HepG2 (cell line): ENCODE measurements at regions not wholly inside any gene's neighbourhood (a gene's known extent, or its start where the extent isn't known, plus 50 kb on each side); places are given as distances from the start of the nearest gene placed in this dataset.

Source experiments
- ATAC-seq: fragments of 200-7000 bp; cut with Tn5 transposase; 3 replicates; pipeline ENCODE4 v1.9.1; 2020; ENCODE audit warnings: mild to moderate bottlenecking, moderate library complexity
- BruUV-seq: library from RNA; stranded (reverse); fragments of 400-500 nt; replicated peaks from 2 replicates; lab custom pipeline; 2021; lab: Mats Ljungman, UMichigan
- CTCF ChIA-PET: fragments of 300-600 bp; formaldehyde crosslinking; extraction: SDS; loops from one replicate; lab custom pipeline; 2021; ENCODE audit warnings: low total read pairs, inconsistent platforms, low intra/inter-chr PET ratio; lab: Yijun Ruan, JAX
- POLR2A ChIA-PET: fragments of 350-600 bp; sonication (Branson Sonifier 250); formaldehyde crosslinking; loops from one replicate; lab custom pipeline; 2020; ENCODE audit warnings: antibody characterized with exemption, inconsistent platforms; lab: Yijun Ruan, JAX
- DNase-seq: peaks from one replicate; pipeline ENCODE4 v3.0.0-alpha.2; 2015; ENCODE audit warnings: low spot score
- FAIRE-seq: peaks from 3 replicates; lab custom pipeline; 2011; peaks lifted over from hg19 to GRCh38; lab: Jason Lieb, UNC
- H2AFZ ChIP-seq: one replicate; pipeline ENCODE4 v1.6.1; 2011; ENCODE audit warnings: low read length, inconsistent platforms
- H3K27ac ChIP-seq: fragments of 300-600 bp; 3 replicates; pipeline ENCODE4 v1.8.0; 2011; ENCODE audit warnings: mixed run types, mild to moderate bottlenecking, mixed read lengths, low read length, inconsistent platforms; ENCODE audit not compliant: insufficient read depth; ENCODE audit errors: extremely low read length
- H3K27me3 ChIP-seq, 2 experiments: fragments of 200-600 bp in 1 of 2; 2 replicates in 1 of 2; 3 replicates in 1 of 2; pipeline versions ENCODE4 v1.6.0 to v1.8.0; 2011; ENCODE audit warnings: low read length in 2 of 2, mild to moderate bottlenecking in 2 of 2, moderate library complexity in 2 of 2, inconsistent platforms in 1 of 2; ENCODE audit not compliant: insufficient read depth in 2 of 2, control insufficient read depth in 1 of 2
- H3K36me3 ChIP-seq, 2 experiments: fragments of 200-600 bp in 1 of 2; replicated peaks in 1 of 2; 2 replicates in 1 of 2; 3 replicates in 1 of 2; pipeline versions ENCODE4 v1.5.1 to v1.8.0; 2011; ENCODE audit warnings: low read length in 2 of 2, inconsistent platforms in 1 of 2; ENCODE audit not compliant: insufficient read depth in 2 of 2, control insufficient read depth in 1 of 2
- H3K4me1 ChIP-seq: 2 replicates; pipeline ENCODE4 v1.5.1; 2012; ENCODE audit warnings: low read length, inconsistent platforms; ENCODE audit not compliant: insufficient read depth
- H3K4me2 ChIP-seq: 2 replicates; pipeline ENCODE4 v1.6.0; 2011; ENCODE audit warnings: low read depth, low read length, inconsistent platforms
- H3K4me3 ChIP-seq, 3 experiments: fragments of 200-600 bp in 1 of 3; sonication (generic), shearing (Covaris generic) in 1 of 3; replicated peaks in 1 of 3; 2 replicates each; pipeline ENCODE4 v1.5.1; 2011 to 2016; ENCODE audit warnings: low read length in 3 of 3, inconsistent platforms in 2 of 3, low read depth in 2 of 3, mild to moderate bottlenecking in 2 of 3, control low read depth in 1 of 3, mixed read lengths in 1 of 3; ENCODE audit not compliant: insufficient read depth in 1 of 3
- H3K79me2 ChIP-seq: one replicate; pipeline ENCODE4 v1.6.1; 2011; ENCODE audit warnings: low read length, inconsistent platforms; ENCODE audit not compliant: insufficient read depth
- H3K9ac ChIP-seq: 2 replicates; pipeline ENCODE4 v1.6.0; 2011; ENCODE audit warnings: mild to moderate bottlenecking, low read depth, low read length, inconsistent platforms; ENCODE audit not compliant: insufficient read depth
- H3K9me3 ChIP-seq: 2 replicates; pipeline ENCODE4 v1.5.1; 2012; ENCODE audit warnings: mild to moderate bottlenecking, low read length
- H4K20me1 ChIP-seq: 2 replicates; pipeline ENCODE4 v1.6.0; 2011; ENCODE audit warnings: inconsistent platforms, mild to moderate bottlenecking, low read length, moderate library complexity; ENCODE audit not compliant: insufficient read depth
- ATM ChIP-seq: fragments of 450-650 bp; IDR thresholded peaks from 2 replicates; pipeline ENCODE4 v1.7.1; 2017; ENCODE audit warnings: mild to moderate bottlenecking, borderline replicate concordance
- KDM4B ChIP-seq: sonication (generic); formaldehyde crosslinking; IDR thresholded peaks from 2 replicates; pipeline ENCODE4 v1.4.0; 2020; ENCODE audit warnings: missing genetic modification reagents
- SCMH1 ChIP-seq: sonication (generic); formaldehyde crosslinking; IDR thresholded peaks from 2 replicates; pipeline ENCODE4 v1.9.0; 2021; ENCODE audit warnings: missing genetic modification reagents, mild to moderate bottlenecking, borderline replicate concordance
- STAG1 ChIP-seq: sonication (generic); formaldehyde crosslinking; IDR thresholded peaks from 2 replicates; pipeline ENCODE4 v1.4.0; 2020; ENCODE audit warnings: missing genetic modification reagents
- ZFP41 ChIP-seq: sonication (generic); formaldehyde crosslinking; IDR thresholded peaks from 2 replicates; pipeline ENCODE4 v1.4.0; 2020; ENCODE audit warnings: mild to moderate bottlenecking, missing genetic modification reagents, borderline replicate concordance
- ZKSCAN5 ChIP-seq: sonication (generic); formaldehyde crosslinking; IDR thresholded peaks from 2 replicates; pipeline ENCODE4 v1.5.1; 2020; ENCODE audit warnings: mild to moderate bottlenecking, missing genetic modification reagents
- ZNF124 ChIP-seq: sonication (generic); formaldehyde crosslinking; IDR thresholded peaks from 2 replicates; pipeline ENCODE4 v1.4.0; 2020; ENCODE audit warnings: missing genetic modification reagents
- ZNF326 ChIP-seq: sonication (generic); formaldehyde crosslinking; IDR thresholded peaks from 2 replicates; pipeline ENCODE4 v1.4.0; 2020; ENCODE audit warnings: missing genetic modification reagents, borderline replicate concordance
- ZNF430 ChIP-seq: sonication (generic); formaldehyde crosslinking; IDR thresholded peaks from 2 replicates; pipeline ENCODE4 v1.9.0; 2021; ENCODE audit warnings: mild to moderate bottlenecking, missing genetic modification reagents
- ZNF451 ChIP-seq: sonication (generic); formaldehyde crosslinking; IDR thresholded peaks from 2 replicates; pipeline ENCODE4 v1.5.0; 2020; ENCODE audit warnings: mild to moderate bottlenecking, missing genetic modification reagents
- ZNF773 ChIP-seq: sonication (generic); formaldehyde crosslinking; IDR thresholded peaks from 2 replicates; pipeline ENCODE4 v1.4.0; 2020; ENCODE audit warnings: missing genetic modification reagents, borderline replicate concordance
- WGBS: methylation state at CpG from one replicate; pipeline ENCODE4 v1.1.6; 2017; ENCODE audit warnings: low lambda C conversion rate; 5-methylcytosine and 5-hydroxymethylcytosine counted together
- in situ Hi-C: cut with HindIII; loops from 2 replicates; pipeline ENCODE4 v1.10.0; 2017; ENCODE audit warnings: low pct_unique_long_range_greater_than_20kb; ENCODE audit not compliant: extremely low pct_ligation_motif_present
- intact Hi-C: fragments of 100-400 bp; cut with micrococcal nuclease; formaldehyde crosslinking; loops from one replicate; pipeline ENCODE4 v1.10.0; 2022; ENCODE audit not compliant: unreplicated experiment
- TF ChIP-seq, protein P1 (sequence below): sonication (generic); formaldehyde crosslinking; IDR thresholded peaks from 2 replicates; pipeline ENCODE4 v1.5.1; 2020; ENCODE audit warnings: mild to moderate bottlenecking, missing genetic modification reagents, borderline replicate concordance
- TF ChIP-seq, protein P2 (sequence below): sonication (generic); formaldehyde crosslinking; IDR thresholded peaks from 2 replicates; pipeline ENCODE4 v1.8.0; 2022; ENCODE audit warnings: mild to moderate bottlenecking, missing genetic modification reagents, borderline replicate concordance
- TF ChIP-seq, protein P3 (sequence below): sonication (generic); formaldehyde crosslinking; IDR thresholded peaks from 2 replicates; pipeline ENCODE4 v1.8.1; 2023; ENCODE audit warnings: mild to moderate bottlenecking, missing genetic modification reagents, borderline replicate concordance
- TF ChIP-seq, protein P4 (sequence below): sonication (generic); formaldehyde crosslinking; conservative IDR thresholded peaks from 2 replicates; pipeline ENCODE4 v1.4.0; 2020; ENCODE audit warnings: missing genetic modification reagents

DNA sequence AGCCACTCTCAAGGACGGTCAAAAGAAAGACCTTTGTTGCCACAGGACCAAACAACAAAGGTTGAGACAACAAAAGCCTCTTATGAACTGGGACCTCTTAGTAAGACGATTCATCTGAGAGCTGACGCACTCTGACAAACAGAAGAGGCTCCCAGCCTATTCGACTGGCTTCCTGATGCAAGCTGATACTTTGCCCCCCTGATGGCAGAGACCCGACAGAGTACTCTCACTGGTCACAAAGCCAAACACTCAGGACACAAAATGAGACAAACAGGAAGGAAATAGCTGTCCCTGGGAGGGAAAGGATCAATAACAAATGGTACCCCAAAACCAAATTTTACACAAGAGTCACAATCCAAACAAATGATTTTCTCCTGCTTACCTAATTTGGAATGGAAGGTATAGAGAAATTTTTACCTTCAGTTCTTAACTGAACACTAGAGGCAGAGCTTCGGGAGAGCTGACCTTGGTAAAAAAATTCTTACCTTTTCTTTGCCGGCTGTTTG lies 75.2 kb upstream of the PLAC8 start:
- peaks cover 58% of the 10 kb centered on the region for H3K4me1 ChIP-seq
- peak overlapping the region; percentile 56 for H3K9ac ChIP-seq
- peak; percentile 92 for DNase-seq
- H3K79me2 ChIP-seq: no peaks in the 10 kb centered on the region
- no peaks in the 10 kb centered on the region for H3K9me3 ChIP-seq
- no peaks in the 10 kb centered on the region for H3K36me3 ChIP-seq
- 0% methylated on average over 7 of the region's 7 CpGs for WGBS
- peak; percentile 76 for FAIRE-seq
- peak overlapping the region; percentile 33 to 45 (median 37); a peak in 3 of 6 replicates for H3K4me3 ChIP-seq
- peak overlapping the region; percentile 75 for H3K27ac ChIP-seq
- in situ Hi-C loops (no loop called here), intact Hi-C loops (no loop called here)
- H2AFZ ChIP-seq: peak overlapping the region; percentile 76
- H4K20me1 ChIP-seq: no peaks in the 10 kb centered on the region
- ChIA-PET POLR2A (interaction anchor here (1.2 kb wide), 1 partner anchor 77 kb away, joined by 3 read pairs; no protein-coding TSS in a partner anchor), CTCF (no interaction called here)
- peak overlapping the region; percentile 70 for H3K4me2 ChIP-seq
- peak; percentile 99 for ATAC-seq
- BruUV-seq: no TSS peak
- no peaks in the 10 kb centered on the region for H3K27me3 ChIP-seq
- TF ChIP-seq ZNF430 (CRISPR knock-in tag) (no peak), KDM4B (CRISPR knock-in tag) (no peak), ZKSCAN5 (no peak), SCMH1 (no peak), ZNF451 (no peak), ZNF124 (CRISPR knock-in tag) (no peak), ZNF326 (CRISPR knock-in tag) (no peak), ZFP41 (no peak), ATM (no peak), ZNF773 (CRISPR knock-in tag) (no peak), STAG1 (peak; percentile 9; the same call in 1 of the 2 replicates)
- TF ChIP-seq, protein P1, sequence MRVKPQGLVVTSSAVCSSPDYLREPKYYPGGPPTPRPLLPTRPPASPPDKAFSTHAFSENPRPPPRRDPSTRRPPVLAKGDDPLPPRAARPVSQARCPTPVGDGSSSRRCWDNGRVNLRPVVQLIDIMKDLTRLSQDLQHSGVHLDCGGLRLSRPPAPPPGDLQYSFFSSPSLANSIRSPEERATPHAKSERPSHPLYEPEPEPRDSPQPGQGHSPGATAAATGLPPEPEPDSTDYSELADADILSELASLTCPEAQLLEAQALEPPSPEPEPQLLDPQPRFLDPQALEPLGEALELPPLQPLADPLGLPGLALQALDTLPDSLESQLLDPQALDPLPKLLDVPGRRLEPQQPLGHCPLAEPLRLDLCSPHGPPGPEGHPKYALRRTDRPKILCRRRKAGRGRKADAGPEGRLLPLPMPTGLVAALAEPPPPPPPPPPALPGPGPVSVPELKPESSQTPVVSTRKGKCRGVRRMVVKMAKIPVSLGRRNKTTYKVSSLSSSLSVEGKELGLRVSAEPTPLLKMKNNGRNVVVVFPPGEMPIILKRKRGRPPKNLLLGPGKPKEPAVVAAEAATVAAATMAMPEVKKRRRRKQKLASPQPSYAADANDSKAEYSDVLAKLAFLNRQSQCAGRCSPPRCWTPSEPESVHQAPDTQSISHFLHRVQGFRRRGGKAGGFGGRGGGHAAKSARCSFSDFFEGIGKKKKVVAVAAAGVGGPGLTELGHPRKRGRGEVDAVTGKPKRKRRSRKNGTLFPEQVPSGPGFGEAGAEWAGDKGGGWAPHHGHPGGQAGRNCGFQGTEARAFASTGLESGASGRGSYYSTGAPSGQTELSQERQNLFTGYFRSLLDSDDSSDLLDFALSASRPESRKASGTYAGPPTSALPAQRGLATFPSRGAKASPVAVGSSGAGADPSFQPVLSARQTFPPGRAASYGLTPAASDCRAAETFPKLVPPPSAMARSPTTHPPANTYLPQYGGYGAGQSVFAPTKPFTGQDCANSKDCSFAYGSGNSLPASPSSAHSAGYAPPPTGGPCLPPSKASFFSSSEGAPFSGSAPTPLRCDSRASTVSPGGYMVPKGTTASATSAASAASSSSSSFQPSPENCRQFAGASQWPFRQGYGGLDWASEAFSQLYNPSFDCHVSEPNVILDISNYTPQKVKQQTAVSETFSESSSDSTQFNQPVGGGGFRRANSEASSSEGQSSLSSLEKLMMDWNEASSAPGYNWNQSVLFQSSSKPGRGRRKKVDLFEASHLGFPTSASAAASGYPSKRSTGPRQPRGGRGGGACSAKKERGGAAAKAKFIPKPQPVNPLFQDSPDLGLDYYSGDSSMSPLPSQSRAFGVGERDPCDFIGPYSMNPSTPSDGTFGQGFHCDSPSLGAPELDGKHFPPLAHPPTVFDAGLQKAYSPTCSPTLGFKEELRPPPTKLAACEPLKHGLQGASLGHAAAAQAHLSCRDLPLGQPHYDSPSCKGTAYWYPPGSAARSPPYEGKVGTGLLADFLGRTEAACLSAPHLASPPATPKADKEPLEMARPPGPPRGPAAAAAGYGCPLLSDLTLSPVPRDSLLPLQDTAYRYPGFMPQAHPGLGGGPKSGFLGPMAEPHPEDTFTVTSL (CRISPR knock-in tag): peak; percentile 72; the same call in 1 of the 2 replicates
- TF ChIP-seq, protein P2, sequence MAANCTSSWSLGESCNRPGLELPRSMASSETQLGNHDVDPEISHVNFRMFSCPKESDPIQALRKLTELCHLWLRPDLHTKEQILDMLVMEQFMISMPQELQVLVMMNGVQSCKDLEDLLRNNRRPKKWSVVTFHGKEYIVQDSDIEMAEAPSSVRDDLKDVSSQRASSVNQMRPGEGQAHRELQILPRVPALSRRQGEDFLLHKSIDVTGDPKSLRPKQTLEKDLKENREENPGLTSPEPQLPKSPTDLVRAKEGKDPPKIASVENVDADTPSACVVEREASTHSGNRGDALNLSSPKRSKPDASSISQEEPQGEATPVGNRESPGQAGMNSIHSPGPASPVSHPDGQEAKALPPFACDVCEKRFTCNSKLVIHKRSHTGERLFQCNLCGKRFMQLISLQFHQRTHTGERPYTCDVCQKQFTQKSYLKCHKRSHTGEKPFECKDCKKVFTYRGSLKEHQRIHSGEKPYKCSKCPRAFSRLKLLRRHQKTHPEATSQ: no peak
- TF ChIP-seq, protein P3, sequence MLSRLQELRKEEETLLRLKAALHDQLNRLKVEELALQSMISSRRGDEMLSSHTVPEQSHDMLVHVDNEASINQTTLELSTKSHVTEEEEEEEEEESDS (CRISPR knock-in tag): no peak
- TF ChIP-seq, protein P4, sequence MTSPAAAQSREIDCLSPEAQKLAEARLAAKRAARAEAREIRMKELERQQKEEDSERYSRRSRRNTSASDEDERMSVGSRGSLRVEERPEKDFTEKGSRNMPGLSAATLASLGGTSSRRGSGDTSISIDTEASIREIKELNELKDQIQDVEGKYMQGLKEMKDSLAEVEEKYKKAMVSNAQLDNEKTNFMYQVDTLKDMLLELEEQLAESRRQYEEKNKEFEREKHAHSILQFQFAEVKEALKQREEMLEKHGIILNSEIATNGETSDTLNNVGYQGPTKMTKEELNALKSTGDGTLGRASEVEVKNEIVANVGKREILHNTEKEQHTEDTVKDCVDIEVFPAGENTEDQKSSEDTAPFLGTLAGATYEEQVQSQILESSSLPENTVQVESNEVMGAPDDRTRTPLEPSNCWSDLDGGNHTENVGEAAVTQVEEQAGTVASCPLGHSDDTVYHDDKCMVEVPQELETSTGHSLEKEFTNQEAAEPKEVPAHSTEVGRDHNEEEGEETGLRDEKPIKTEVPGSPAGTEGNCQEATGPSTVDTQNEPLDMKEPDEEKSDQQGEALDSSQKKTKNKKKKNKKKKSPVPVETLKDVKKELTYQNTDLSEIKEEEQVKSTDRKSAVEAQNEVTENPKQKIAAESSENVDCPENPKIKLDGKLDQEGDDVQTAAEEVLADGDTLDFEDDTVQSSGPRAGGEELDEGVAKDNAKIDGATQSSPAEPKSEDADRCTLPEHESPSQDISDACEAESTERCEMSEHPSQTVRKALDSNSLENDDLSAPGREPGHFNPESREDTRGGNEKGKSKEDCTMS: no peak
